ENCODE measurements at regions not wholly inside any gene's neighbourhood (a gene's known extent, or its start where the extent isn't known, plus 50 kb on each side); places are given as distances from the start of the nearest gene placed in this dataset.

DNA sequence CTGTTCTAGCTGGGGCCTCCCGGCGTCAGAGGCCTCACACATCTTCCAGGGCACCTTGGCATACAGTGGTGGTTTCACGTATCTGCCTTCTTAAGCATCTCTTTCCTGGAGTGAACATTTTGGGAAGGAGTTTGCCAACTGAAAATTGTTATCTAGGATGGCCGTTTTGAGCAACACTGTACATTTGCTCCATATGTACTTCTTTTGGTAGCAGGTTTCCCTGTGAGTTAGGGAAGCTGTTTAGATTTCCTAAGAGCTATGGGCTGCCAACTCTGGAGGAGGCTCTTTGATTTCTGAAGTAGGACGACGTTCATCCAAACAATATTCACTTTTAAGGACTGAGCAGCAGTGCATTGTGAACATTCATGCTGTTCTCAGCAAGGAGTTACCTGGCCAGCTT lies 665.9 kb downstream of the SQOR start:
- H3K23me2 ChIP-seq (ENCODE audit: insufficient read length, low read depth, low read length, poor library complexity, severe bottlenecking), result no peaks in the 10 kb centered on the region
- no CpG with 5 or more reads among the region's 6 CpGs for WGBS (ENCODE audit: extremely low coverage, insufficient read length, low lambda C conversion rate)
- no peak overlapping the region for H2BK12ac ChIP-seq (ENCODE audit: insufficient read length, low read depth, low read length)
- H3K9ac ChIP-seq (ENCODE audit: extremely low read depth, insufficient read length, low read length), result no peak overlapping the region
- H3T11ph ChIP-seq (ENCODE audit: low read length), result no peak overlapping the region
- no peak overlapping the region for H4K91ac ChIP-seq (ENCODE audit: insufficient read length, low read depth, low read length)
- Mint-ChIP-seq H3K4me3 (no peak overlapping the region), H3K9me3 (no peaks in the 10 kb centered on the region), H3K36me3 (ENCODE audit: insufficient read depth in 1 of 3, low read depth in 3 of 3) (no peaks in the 10 kb centered on the region; a peak in 1 of 7 replicates), H3K4me1 (peaks cover 23 to 31% of the 10 kb centered on the region in 2 experiments), H3K27ac (no peak overlapping the region), H3K27me3 (ENCODE audit: low read depth) (no peaks in the 10 kb centered on the region)
- H3K4ac ChIP-seq (ENCODE audit: low read depth, low read length), result no peak overlapping the region
- H4K20me1 ChIP-seq (ENCODE audit: control insufficient read depth, insufficient read depth, insufficient read length), result no peaks in the 10 kb centered on the region
- H3K9me3 ChIP-seq (ENCODE audit: control insufficient read depth, low read depth, low read length), result no peaks in the 10 kb centered on the region
- no peak overlapping the region for H2BK15ac ChIP-seq (ENCODE audit: low read depth, low read length)
- DNase-seq, result no peak
- no peak overlapping the region for H4K5ac ChIP-seq (ENCODE audit: insufficient read length, low read depth, low read length)
- no peak overlapping the region for H3K27ac ChIP-seq (ENCODE audit: insufficient read length, low read depth, low read length)
- no peak overlapping the region for H3K23ac ChIP-seq (ENCODE audit: insufficient read length, low read depth, low read length)
- peaks cover 4% of the 10 kb centered on the region; the same call in 1 of the 2 replicates for H3K4me1 ChIP-seq (ENCODE audit: insufficient read depth, low read length)
- TF ChIP-seq, protein P1, sequence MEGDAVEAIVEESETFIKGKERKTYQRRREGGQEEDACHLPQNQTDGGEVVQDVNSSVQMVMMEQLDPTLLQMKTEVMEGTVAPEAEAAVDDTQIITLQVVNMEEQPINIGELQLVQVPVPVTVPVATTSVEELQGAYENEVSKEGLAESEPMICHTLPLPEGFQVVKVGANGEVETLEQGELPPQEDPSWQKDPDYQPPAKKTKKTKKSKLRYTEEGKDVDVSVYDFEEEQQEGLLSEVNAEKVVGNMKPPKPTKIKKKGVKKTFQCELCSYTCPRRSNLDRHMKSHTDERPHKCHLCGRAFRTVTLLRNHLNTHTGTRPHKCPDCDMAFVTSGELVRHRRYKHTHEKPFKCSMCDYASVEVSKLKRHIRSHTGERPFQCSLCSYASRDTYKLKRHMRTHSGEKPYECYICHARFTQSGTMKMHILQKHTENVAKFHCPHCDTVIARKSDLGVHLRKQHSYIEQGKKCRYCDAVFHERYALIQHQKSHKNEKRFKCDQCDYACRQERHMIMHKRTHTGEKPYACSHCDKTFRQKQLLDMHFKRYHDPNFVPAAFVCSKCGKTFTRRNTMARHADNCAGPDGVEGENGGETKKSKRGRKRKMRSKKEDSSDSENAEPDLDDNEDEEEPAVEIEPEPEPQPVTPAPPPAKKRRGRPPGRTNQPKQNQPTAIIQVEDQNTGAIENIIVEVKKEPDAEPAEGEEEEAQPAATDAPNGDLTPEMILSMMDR (conservative IDR thresholded peaks at IDR 0.05), result no peak
- H3K27me3 ChIP-seq (ENCODE audit: insufficient read depth, low read length), result no peaks in the 10 kb centered on the region
- no peak overlapping the region for H3K14ac ChIP-seq (ENCODE audit: insufficient read depth, low read length)
- H3K4me2 ChIP-seq (ENCODE audit: insufficient read depth, insufficient read length, low read length), result no peak overlapping the region
- H3K79me1 ChIP-seq (ENCODE audit: insufficient read depth, low read depth, low read length, poor library complexity, severe bottlenecking), result no peaks in the 10 kb centered on the region
- H2BK5ac ChIP-seq (ENCODE audit: insufficient read length, low read length), result no peak overlapping the region
- H2AK5ac ChIP-seq (ENCODE audit: insufficient read length, low read length), result no peak overlapping the region
- H3K56ac ChIP-seq (ENCODE audit: insufficient read length, low read depth, low read length), result no peak overlapping the region
- H2BK20ac ChIP-seq (ENCODE audit: low read depth, low read length, poor library complexity, severe bottlenecking), result no peak overlapping the region
- no peaks in the 10 kb centered on the region for H3K79me2 ChIP-seq (ENCODE audit: insufficient read depth, low read length)
- H2BK120ac ChIP-seq (ENCODE audit: low read depth, low read length, poor library complexity, severe bottlenecking), result no peak overlapping the region
- no peak overlapping the region for H2AFZ ChIP-seq (ENCODE audit: low read length)
- no peak overlapping the region for H4K8ac ChIP-seq (replicated peaks; ENCODE audit: insufficient read length, low read depth, low read length)
- no peak overlapping the region for H3K18ac ChIP-seq (ENCODE audit: insufficient read length, low read depth, low read length)

All from H9 (cell line).